Osteocyte (in vitro differentiated cells): ENCODE measurements at regions not wholly inside any gene's neighbourhood (a gene's known extent, or its start where the extent isn't known, plus 50 kb on each side); places are given as distances from the start of the nearest gene placed in this dataset.

Experiments
- DNase-seq: peaks from one replicate; pipeline ENCODE4 v3.0.0; 2021; ENCODE audit warnings: mixed read lengths; ENCODE audit not compliant: unreplicated experiment; ENCODE audit errors: extremely low spot score
- H3K27ac Mint-ChIP-seq: one replicate; pipeline ENCODE4 v1.8.0; 2021; ENCODE audit warnings: mild to moderate bottlenecking, mixed read lengths; ENCODE audit not compliant: unreplicated experiment
- H3K27me3 Mint-ChIP-seq: one replicate; pipeline ENCODE4 v1.8.0; 2021; ENCODE audit warnings: mixed read lengths; ENCODE audit not compliant: unreplicated experiment
- H3K36me3 Mint-ChIP-seq: one replicate; pipeline ENCODE4 v1.8.0; 2021; ENCODE audit warnings: mixed read lengths; ENCODE audit not compliant: unreplicated experiment
- H3K4me1 Mint-ChIP-seq: one replicate; pipeline ENCODE4 v1.8.0; 2021; ENCODE audit warnings: mixed read lengths; ENCODE audit not compliant: unreplicated experiment
- H3K4me3 Mint-ChIP-seq: one replicate; pipeline ENCODE4 v1.8.0; 2021; ENCODE audit warnings: mild to moderate bottlenecking, moderate library complexity, mixed read lengths; ENCODE audit not compliant: unreplicated experiment
- H3K9me3 Mint-ChIP-seq: one replicate; pipeline ENCODE4 v1.8.0; 2021; ENCODE audit warnings: mixed read lengths; ENCODE audit not compliant: unreplicated experiment
- CTCF ChIP-seq: fragments of 200-600 bp; sonication (generic); IDR thresholded peaks from 2 replicates; pipeline ENCODE4 v1.5.0; 2021; ENCODE audit warnings: antibody characterized with exemption, mild to moderate bottlenecking, moderate library complexity

- Mint-ChIP-seq H3K36me3 (no peaks in the 10 kb centered on the region), H3K4me1 (peaks cover 41% of the 10 kb centered on the region), H3K9me3 (no peaks in the 10 kb centered on the region), H3K27me3 (no peaks in the 10 kb centered on the region), H3K27ac (peak overlapping the region; percentile 75), H3K4me3 (no peak overlapping the region)
- TF ChIP-seq CTCF, result no peak
- no peak for DNase-seq
These were observed 124.3 kb upstream of the MLIP start for GRCh38 chr6:53986721-53987521.

- no peak for TF ChIP-seq CTCF
- Mint-ChIP-seq H3K27ac (no peak overlapping the region), H3K36me3 (no peaks in the 10 kb centered on the region), H3K4me3 (no peak overlapping the region), H3K9me3 (no peaks in the 10 kb centered on the region), H3K4me1 (peaks cover 41% of the 10 kb centered on the region), H3K27me3 (no peaks in the 10 kb centered on the region)
- no peak for DNase-seq
These were observed 123.7 kb upstream of the MLIP start for GRCh38 chr6:53987522-53987888.

GRCh38 chr6:53989504-53989903 lies 121.7 kb upstream of the MLIP start:
- no peaks in the 10 kb centered on the region for H3K36me3 Mint-ChIP-seq
- peaks cover 32% of the 10 kb centered on the region for H3K4me1 Mint-ChIP-seq
- peak overlapping the region; percentile 39 for H3K27ac Mint-ChIP-seq
- H3K4me3 Mint-ChIP-seq, result no peak overlapping the region
- no peaks in the 10 kb centered on the region for H3K27me3 Mint-ChIP-seq
- no peaks in the 10 kb centered on the region for H3K9me3 Mint-ChIP-seq
- DNase-seq, result no peak
- no peak for TF ChIP-seq CTCF

GRCh38 chr6:53992522-53992921 lies 118.7 kb upstream of the MLIP start:
- no peak overlapping the region for H3K4me3 Mint-ChIP-seq
- H3K27me3 Mint-ChIP-seq, result no peaks in the 10 kb centered on the region
- DNase-seq, result no peak
- H3K36me3 Mint-ChIP-seq, result no peaks in the 10 kb centered on the region
- H3K9me3 Mint-ChIP-seq, result no peaks in the 10 kb centered on the region
- H3K27ac Mint-ChIP-seq, result no peak overlapping the region
- H3K4me1 Mint-ChIP-seq, result peaks cover 10% of the 10 kb centered on the region
- TF ChIP-seq CTCF, result no peak

- no peak for TF ChIP-seq CTCF
- Mint-ChIP-seq H3K27ac (no peak overlapping the region), H3K36me3 (no peaks in the 10 kb centered on the region), H3K9me3 (no peaks in the 10 kb centered on the region), H3K4me1 (peaks cover 13% of the 10 kb centered on the region), H3K4me3 (no peak overlapping the region), H3K27me3 (no peaks in the 10 kb centered on the region)
- DNase-seq, result no peak
These were observed 117.0 kb upstream of the MLIP start for GRCh38 chr6:53994201-53994600.
